CD4-positive, alpha-beta T cell treated with Interleukin-4 for 4 hours (primary cell): ENCODE measurements at regions not wholly inside any gene's neighbourhood (a gene's known extent, or its start where the extent isn't known, plus 50 kb on each side); places are given as distances from the start of the nearest gene placed in this dataset.

ENCODE experiments used
- DNase-seq: peaks from one replicate; pipeline ENCODE4 v3.0.0-alpha.2; 2020

DNA sequence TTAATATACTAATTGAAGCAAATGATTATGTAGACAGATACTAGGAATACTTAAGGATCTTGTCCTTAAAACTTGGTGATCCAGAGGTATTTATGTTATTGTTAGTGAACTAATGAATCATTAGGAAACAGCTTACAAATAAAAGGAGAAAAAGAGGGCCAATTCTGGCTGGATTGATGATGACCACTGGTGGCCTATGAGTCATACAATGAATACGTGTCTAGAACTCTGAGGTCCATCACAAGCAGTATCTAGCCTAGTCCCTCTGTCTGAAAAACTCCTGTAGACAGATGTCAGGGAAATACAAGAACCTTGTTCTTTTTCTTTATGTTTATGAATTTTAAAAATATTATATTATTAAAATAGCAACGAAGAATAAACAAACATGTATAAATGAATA, 51.7 kb upstream of the RTL1 start:
- DNase-seq, result no peak

DNA sequence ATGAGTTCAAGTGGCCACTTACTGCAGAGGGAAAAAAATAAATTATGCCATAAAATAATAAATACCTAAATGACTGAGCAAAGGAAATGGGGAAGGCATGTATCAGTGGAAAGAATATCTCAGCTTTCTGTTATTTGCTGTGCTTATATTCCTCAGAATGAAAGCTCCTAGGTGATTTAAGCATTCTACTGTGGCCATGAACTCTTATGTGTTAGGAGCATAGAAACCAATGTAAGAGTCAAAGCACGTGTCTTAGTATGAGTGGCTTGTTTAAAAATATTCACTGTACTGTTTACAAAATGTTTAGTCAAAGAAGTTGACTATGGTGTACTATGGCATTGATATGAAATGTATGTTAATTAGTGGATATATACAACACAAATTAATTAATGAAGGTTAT, 59.0 kb upstream of the RTL1 start:
- DNase-seq, result no peak

DNA sequence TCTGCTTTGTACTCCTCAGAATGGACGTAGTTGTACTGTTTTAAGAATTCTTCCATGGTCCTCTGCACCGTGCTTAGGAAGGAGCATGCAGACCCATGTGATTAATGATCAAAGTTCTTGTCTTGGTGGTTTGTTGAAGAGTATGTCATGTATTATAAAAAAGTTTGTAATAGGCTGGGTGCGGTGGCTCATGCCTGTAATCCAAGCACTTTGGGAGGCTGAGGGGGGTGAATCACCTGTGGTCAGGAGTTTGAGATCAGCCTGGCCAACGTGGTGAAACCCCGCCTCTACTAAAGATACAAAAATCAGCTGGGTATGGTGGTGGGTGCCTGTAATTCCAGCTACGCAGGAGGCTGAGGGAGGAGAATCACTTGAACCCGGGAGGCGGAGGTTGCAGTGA, 61.8 kb upstream of the RTL1 start:
- DNase-seq, result no peak

DNA sequence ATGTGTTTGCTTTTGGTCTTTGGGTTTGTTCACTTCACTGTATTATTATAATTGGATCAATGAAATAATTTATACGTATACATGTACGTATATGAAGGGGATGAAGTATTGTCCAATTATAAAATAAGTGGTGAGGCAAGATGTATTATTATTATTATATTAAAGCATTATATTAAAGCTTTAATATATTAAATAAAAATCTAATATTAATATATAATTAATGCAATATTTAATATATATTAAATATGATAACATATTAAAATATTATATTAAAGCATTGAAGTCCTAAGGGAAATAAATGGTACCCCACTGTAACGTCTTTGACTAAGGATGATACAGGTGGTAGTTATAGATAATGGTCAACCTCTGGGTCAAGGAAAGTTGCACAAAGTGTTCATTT, 63.7 kb upstream of the RTL1 start:
- no peak for DNase-seq

DNA sequence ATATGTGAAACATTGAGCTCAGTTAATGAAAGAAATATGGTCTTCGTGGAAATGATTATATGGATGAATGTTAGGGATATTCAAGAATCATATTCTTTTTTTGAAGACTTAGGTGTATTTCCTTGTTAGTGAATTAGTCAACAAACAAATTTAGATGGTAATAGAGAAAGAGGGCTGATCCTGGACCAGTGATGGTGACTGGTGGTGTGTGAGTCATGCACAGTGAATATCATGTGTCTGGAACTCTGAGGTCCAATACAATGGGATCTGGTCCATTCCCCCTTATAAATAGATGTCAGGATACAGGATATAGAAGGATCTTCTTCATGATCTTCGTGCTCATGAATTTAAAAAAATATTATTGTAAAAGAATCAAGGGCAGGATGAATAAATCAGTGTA, 64.4 kb upstream of the RTL1 start:
- no peak for DNase-seq

DNA sequence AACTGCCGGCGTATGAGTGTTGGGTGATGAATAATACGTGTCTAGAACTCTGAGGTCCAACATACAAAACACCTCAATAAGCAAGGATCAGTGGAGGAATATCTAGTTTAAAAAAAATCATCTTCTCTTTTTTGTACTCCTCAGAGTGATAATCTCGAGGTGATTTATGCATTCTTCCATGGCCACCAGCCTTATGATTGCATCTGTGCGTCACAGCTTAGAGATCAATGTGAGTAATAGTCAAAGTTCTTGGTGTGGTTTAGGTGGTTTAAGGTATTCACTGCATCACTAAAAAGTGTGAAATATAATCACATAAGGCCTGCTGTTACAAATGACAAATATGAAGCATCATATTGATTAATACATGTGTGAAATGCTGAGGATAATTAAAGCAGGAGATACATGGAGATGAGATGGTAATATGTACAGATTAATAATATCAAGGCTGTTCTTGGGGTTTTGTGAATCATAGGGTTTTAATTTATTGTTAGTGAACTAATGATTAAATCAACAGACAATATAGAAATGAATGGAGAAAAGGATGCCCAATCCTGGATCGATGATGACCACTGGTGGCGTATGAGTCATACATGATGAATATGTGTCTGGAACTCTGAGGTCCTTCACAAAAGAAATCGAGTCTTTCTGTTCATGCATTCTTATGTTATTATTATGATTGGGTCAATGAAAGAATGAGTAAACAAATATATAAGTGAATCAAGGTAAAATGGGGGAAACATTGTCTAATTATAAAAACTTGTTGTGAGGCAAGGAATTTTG, 68.8 kb upstream of the RTL1 start:
- DNase-seq, result no peak

DNA sequence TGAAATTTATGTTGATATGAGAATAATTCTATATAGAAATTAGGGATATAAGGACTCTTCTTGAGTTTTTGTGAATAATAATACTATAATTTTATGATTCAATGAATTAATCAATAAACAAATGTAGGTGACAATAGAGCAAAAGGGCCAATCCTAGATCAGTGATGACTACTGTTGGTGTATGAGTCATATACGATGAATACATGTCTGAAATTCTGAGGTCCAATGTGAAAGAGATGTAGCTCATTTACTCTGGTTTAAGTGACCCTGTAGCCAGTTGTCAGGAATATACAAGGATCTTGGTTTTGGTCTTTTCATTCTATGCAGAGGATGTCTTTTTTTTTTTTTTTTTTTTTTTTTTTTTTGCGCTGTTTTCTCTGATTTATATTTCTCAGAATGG, 72.1 kb upstream of the RTL1 start:
- no peak for DNase-seq

DNA sequence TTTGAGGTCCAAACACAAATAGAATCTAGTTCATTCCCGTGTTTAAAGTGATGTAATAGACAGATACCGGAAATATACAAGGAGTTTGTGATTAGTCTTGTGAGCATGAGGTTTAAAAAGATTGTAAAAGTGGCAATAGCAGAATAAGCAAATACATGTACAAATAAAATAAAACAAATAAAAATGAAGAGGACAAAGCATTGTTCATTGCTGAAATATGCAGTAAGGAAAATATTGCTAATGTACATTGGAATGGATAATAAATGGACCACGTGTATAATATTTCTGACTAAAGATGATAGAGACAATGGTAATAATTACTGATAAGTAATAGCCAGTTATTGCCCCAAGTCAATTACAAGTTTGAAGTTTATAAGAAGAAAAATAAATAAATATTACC, 75.6 kb upstream of the RTL1 start:
- no peak for DNase-seq

DNA sequence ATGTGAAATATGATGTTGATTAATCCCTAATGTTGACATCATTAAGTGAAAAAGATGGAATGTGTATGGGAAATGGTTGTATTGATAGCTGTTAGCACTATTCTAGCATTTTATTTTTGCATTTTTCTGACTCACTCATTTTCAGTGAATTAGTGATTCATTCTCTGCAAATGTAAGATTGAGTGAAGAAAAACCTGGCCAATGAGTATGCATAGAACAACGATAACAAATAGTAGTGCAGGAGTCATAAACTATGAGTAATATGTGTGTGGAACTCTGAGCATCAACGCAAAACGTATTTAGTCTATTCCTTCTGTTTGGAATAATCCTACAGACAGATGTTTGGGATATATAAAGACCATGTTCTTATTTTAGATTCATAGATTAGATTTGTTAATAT, 76.3 kb upstream of the RTL1 start:
- no peak for DNase-seq

DNA sequence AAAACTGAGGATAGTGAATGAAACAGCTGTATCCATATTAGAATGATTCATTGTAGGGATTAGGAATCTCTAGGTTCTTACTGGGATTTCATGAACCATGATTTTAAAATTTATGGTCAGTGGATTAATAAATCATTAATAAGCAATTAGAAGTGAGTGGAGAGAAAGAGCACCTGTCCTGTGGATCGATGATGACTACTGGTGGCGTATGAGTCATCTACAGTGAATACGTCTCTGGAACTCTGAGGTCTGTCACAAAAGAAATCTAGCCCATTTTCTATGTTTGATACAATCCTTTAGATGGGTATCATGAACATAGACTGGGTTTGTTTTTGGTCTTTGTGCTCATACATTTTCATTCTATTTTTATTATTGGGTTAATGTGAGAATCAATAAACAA, 77.3 kb upstream of the RTL1 start:
- no peak for DNase-seq

DNA sequence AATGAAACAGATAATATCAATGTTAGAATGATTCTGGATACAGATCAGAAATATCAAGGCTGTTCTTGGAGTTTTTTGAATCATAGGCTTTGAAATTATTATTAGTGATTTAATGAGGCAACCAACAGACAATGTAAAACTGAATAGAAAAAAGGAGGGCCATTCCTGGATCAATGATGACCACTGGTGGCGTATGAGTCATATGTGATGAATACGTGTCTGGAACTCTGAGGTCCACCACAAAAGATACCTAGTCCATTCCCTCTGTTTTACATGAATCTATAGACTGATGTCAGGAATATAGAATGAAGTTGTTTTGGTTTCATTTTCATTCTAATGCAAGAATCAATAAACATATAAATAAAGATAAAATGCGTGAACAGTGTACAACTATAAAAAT, 78.3 kb upstream of the RTL1 start:
- DNase-seq, result no peak

DNA sequence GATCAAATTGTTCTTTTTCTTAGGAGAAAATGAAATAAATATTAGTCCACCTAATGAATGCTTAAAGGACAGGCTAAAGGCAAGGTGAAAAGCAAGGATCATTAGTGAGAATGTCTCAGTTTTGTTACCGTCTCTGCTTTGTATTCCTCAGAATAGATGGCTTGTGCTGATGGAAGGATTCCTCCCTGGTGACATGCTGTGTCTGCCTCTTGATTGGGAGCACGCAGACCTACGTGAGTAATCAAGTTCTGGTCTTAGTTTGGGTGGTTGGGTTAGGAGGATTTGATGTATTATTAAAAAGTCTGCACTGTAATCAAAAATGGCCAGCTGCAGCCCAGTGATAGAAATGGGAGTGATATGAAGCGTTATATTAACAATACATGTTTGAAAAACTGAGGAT, 78.8 kb upstream of the RTL1 start:
- DNase-seq, result no peak

DNA sequence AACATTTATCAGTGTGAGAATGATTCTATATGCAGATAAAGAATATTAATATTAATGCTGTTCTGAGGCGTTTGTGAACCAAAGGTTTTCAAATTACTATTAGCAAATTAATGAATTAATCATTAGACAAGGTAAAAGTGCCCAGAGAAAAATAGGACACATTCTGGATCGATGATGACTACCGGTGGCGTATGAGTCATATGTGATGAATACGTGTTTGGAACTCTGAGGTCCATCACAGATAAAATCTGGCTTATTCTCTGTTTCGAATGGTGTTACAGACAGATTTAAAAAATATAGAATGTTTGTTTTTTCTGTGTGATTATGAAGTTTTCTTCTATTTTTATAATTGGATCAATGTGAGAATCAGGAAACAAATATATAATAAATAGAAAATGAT, 79.2 kb upstream of the RTL1 start:
- no peak for DNase-seq

DNA sequence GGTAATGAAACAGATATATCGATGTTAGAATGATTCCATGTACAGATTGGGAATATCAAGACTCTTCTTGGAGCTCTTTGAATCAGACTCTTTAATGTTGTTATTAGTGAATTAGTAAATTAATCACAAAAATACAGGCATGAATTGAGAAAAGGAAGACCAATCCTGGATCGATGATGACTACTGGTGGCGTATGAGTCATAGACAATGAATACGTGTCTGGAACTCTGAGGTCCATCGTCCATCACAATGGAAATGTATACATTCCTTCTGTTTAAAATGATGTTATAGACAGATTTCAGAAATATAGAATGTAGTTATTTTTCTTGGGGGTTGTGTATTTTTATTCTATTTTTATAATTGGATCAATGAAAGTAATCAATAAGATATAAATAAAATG, 80.2 kb upstream of the RTL1 start:
- no peak for DNase-seq

DNA sequence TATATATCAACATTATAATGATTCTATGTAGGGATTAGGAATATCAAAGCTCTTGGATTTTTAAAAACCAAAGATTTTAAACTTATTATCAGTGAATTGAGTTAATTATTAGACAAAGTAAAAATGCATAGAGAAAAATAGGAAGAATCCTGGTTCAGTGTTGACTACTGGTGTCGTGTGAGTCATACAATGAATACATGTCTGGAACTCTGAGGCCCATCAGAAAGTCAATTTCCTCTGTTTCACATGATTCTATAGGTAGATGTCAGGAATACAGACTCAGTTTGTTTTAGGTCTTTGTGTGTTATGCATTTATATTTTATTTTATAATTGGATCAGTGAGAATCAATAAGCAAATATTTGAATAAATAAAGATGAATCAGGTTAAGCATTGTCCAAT, 84.5 kb upstream of the RTL1 start:
- DNase-seq, result no peak

DNA sequence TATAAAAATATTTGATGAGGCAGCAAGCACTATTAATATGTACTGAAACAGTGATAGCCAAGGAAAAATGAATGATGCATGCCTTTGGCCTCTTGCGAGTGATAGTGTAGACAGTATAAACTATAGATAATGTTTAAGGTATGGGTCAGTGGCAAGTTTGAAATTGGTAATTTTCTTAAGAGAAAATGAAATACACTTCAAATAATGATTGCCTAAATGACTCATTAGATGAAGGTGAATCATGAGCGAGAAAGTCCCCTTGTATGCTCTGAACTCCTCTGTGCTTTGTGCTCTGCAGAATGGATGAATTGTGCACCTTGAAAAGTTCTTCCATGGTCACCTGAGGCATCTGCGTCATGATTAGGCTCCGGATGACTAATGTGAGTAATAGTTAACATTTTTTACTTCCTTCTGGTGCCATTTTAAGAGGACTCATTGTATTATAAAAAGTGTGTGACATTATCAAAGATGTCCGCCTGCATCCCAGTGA, 84.9 kb upstream of the RTL1 start:
- no peak for DNase-seq

DNA sequence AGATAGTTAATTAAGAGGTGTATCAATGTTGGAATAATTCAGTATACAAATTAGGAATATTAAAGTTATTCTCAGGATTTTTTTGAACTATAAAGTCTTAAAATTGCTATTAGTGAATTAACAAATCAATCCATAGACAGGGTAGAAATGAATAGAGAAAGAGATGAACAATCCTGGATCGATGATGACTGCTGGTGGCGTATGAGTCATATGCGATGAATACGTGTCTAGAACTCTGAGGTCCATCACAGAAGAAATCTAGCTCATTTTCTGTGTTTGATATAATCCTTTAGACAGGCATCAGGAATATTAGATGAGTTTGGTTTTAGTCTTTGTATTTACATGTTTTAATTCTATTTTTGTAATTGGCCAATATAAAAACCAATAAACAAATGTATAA, 85.4 kb upstream of the RTL1 start:
- DNase-seq, result no peak

DNA sequence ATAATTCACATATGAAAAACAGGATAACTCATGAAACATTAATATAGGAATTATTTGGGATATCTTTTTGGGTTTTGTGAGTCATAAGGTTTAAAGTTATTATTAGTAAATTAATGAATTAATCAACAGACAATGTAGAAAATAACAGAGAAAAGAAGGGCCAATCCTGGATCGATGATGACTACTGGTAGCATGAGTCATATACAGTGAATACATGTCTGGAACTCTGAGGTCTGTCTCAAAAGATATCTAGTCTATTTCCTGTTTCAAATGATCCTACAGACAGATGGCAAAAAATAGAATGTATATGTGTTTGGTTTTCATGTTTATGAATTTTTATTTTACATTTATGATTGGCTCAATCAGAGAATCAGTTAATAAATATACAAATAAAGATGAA, 86.4 kb upstream of the RTL1 start:
- DNase-seq, result no peak

DNA sequence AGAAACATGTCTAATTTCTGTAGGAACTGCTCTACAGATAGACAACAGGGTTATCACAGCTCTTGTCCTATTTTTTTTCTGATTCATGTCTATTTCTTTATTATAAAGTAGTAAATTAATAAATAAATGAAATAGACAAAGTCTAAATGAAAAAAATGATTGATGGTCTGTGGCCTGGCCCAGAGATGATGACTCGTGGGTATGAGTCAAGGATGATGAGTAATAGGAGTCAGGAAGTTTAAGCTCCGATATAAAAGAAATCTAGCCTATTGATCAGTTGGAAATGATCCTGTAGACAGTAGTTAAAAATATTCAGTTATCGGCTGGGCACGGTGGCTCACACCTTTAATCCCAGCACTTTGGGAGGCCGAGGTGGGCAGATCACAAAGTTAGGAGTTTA, 90.6 kb upstream of the RTL1 start:
- no peak for DNase-seq

DNA sequence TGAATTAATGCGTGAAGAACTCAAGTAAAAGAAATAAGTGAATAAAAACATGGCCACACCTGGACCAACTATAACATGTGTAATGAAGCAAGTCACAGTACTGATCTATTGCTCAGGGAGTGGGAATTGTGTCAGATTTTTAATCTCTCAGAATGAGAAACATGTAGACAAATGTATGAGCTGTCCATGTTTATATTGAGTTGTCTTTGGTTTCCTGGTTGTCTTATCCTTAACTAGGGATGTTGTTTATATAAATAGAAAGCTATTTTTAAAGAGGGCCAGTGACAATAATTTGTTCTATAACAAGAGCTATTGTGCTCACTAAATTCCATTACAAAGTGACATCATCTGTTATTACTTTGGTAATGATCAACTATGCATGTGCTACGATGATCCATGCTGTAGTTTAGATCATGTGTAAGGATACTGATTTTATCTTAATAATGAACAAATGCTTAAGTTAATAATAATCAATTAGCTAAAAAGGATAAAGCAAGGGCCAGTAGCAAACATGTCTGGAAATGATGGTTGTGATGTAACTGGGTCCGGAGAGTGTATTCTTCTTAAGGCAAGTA, 91.3 kb upstream of the RTL1 start:
- DNase-seq, result no peak

DNA sequence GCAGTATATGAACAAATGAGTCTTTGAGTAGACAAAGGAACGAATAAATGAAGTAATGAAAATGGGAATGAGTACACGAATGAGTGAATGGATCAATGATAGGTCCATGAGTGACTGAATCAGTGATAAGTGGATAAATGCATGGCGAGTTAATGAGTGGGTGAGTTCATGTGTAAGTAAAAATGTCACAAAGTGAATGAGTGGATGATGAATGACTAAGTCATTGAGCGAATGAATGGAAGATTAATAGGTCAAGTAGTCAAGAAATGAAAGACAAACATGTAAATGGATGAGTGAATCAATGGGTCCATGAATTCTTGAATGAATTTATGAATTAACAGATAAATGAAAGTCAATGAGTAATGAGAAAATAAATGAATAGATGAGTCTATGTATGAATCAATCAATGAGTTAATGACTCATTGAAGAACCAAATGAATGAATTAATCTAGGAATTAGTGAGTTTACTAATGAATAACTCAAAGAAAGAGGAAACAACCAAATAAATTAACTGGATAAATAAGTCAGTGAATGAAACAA, 97.3 kb upstream of the RTL1 start:
- no peak for DNase-seq

DNA sequence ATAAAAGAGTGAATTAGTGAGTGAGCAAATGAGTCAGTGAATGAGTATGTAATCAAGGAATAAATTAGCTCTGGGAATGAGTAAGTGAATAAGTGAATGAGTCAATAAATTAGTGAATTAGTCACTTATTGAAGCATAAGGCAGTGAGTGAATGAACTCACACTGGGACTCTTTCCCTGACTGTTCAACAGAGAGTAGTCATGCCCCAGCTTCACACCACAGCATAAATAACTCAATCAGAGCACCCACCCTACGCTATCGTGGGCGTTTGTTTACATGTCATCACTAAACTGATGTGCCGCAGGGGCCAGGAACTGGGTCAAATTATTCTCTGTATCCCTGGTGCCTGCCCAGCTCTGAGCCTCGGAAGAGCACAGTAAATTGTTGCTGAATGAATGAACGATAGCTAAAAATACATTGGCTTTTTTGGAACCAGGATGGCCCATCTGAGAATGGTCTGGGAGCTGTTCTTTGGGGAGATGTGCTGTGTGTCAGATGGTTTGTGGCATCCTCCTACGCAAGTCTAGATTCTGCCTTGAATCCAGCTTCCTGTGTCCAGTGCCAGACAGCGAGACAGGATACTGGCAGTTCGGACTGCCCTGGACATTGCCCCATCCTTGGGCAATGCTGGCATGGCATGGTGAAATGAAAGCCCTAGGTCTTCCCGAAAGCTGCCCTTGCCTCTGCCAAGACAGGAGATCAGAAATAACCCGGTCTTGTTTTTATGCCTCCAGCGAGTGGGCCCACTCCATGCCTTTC, 98.0 kb upstream of the RTL1 start:
- DNase-seq, result no peak

DNA sequence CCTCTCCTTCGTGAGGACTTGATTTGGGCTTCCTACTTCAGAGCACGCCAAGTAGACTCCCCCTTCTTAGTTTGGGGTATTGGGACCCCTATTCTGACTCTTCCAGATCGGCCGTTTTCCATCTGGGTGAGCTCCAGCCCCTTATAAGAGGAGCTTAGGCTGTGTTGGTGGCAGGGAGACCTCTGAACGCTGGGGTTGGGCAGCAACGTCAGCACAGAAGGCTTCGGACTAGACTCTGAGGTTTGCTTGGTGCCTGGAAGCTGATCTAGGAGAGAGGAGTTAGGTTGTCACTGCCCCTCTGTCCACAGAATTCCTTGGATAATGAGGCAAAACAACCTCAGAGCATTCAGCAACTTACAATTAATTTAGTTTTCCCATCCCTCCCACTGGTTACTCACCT, 99.2 kb upstream of the RTL1 start:
- DNase-seq, result no peak

DNA sequence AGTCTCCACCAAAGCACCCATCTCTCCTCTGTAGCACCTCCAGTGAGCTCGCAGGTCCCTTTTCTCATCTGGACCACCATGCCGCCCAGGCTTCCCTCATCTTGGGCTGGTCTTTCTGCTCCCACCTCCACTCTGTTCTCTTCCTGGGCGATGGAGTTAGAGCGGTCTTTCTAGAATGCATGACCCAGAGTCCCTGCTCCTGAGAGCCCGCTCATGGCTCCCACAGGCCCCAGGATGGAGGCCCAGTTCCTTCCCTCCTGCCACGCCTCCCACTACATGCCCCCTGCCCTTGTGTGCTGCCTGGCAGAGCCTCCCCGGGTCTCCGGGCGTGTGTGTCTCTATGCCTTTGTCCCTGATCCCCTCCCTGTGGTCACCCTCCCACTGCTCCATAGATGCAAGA, 100.7 kb upstream of the RTL1 start:
- no peak for DNase-seq
